HG03108 (cell line): ENCODE measurements at regions not wholly inside any gene's neighbourhood (a gene's known extent, or its start where the extent isn't known, plus 50 kb on each side); places are given as distances from the start of the nearest gene placed in this dataset.
"Not testable (repeated sequence)": the region's sequence is repeated elsewhere in the genome, so short reads cannot be mapped to it uniquely, and the experiment has no call there.

Experiments used
- ATAC-seq: cut with Tn5 transposase; IDR thresholded peaks from one replicate; pipeline ENCODE4 v1.9.1; 2021; ENCODE audit warnings: moderate library complexity; ENCODE audit not compliant: unreplicated experiment

- not testable (repeated sequence) for ATAC-seq
Measured at GRCh38 chr11:67878666-67879065, 125.2 kb downstream of the UNC93B1 start.

GRCh38 chr11:67877316-67877715, 126.6 kb downstream of the UNC93B1 start:
- ATAC-seq: not testable (repeated sequence)

GRCh38 chr11:67873223-67873622, 130.7 kb downstream of the UNC93B1 start:
- ATAC-seq: not testable (repeated sequence)

GRCh38 chr11:67871168-67871567, 132.7 kb downstream of the UNC93B1 start:
- not testable (repeated sequence) for ATAC-seq

GRCh38 chr11:67862896-67863295, 141.0 kb downstream of the UNC93B1 start:
- not testable (repeated sequence) for ATAC-seq

GRCh38 chr11:67859513-67860161, 144.3 kb downstream of the UNC93B1 start:
- ATAC-seq: not testable (repeated sequence)

- not testable (repeated sequence) for ATAC-seq
Measured at GRCh38 chr11:67850747-67851146, 153.2 kb downstream of the UNC93B1 start.

GRCh38 chr11:67849766-67850165, 154.1 kb downstream of the UNC93B1 start:
- ATAC-seq: not testable (repeated sequence)

- ATAC-seq: not testable (repeated sequence)
Measured at GRCh38 chr11:67847896-67848875, 155.7 kb downstream of the UNC93B1 start.

GRCh38 chr11:67846303-67846702, 157.6 kb downstream of the UNC93B1 start:
- not testable (repeated sequence) for ATAC-seq

GRCh38 chr11:67845296-67845695, 158.6 kb downstream of the UNC93B1 start:
- ATAC-seq: not testable (repeated sequence)

GRCh38 chr11:67840599-67840998, 163.3 kb downstream of the UNC93B1 start:
- not testable (repeated sequence) for ATAC-seq

GRCh38 chr11:67830152-67830551, 155.7 kb upstream of the ALDH3B2 start:
- ATAC-seq: not testable (repeated sequence)

- ATAC-seq: not testable (repeated sequence)
Measured at GRCh38 chr11:67826951-67827296, 152.5 kb upstream of the ALDH3B2 start.

GRCh38 chr11:67826028-67826950, 151.9 kb upstream of the ALDH3B2 start:
- not testable (repeated sequence) for ATAC-seq

- not testable (repeated sequence) for ATAC-seq
Measured at GRCh38 chr11:67824861-67825260, 150.4 kb upstream of the ALDH3B2 start.

GRCh38 chr11:67820081-67820480, 145.7 kb upstream of the ALDH3B2 start:
- ATAC-seq: no peak

GRCh38 chr11:67817558-67817957, 143.1 kb upstream of the ALDH3B2 start:
- ATAC-seq: not testable (repeated sequence)

- not testable (repeated sequence) for ATAC-seq
Measured at GRCh38 chr11:67809301-67809700, 134.9 kb upstream of the ALDH3B2 start.

- ATAC-seq: not testable (repeated sequence)
Measured at GRCh38 chr11:67807896-67808295, 133.5 kb upstream of the ALDH3B2 start.
